Right renal pelvis (tissue), 4 donors: ENCODE measurements at regions not wholly inside any gene's neighbourhood (a gene's known extent, or its start where the extent isn't known, plus 50 kb on each side); places are given as distances from the start of the nearest gene placed in this dataset.
"Not testable (repeated sequence)": the region's sequence is repeated elsewhere in the genome, so short reads cannot be mapped to it uniquely, and the experiment has no call there.

Source experiments
- DNase-seq, 4 donors: peaks; one replicate each; pipeline ENCODE4 v3.0.0-alpha.2; 2013; ENCODE audit warnings: low read depth in 4 of 4, low spot score in 3 of 4, missing footprints in 1 of 4

GRCh38 chr15:62403164-62403809 lies 238.2 kb upstream of the C2CD4B start:
- no peak for DNase-seq

GRCh38 chr15:62404194-62404985 lies 239.3 kb upstream of the C2CD4B start:
- DNase-seq: no peak

GRCh38 chr15:62406305-62406891 lies 241.3 kb upstream of the C2CD4B start:
- no peak for DNase-seq

- DNase-seq: no peak
Measured at GRCh38 chr15:62407216-62407615, 242.1 kb upstream of the C2CD4B start.

- DNase-seq: no peak
Measured at GRCh38 chr15:62407962-62408361, 242.9 kb upstream of the C2CD4B start.

- DNase-seq: no peak
Measured at GRCh38 chr15:62409466-62409865, 244.4 kb upstream of the C2CD4B start.

- no peak for DNase-seq
Measured at GRCh38 chr15:62412686-62413085, 247.6 kb upstream of the C2CD4B start.

GRCh38 chr15:62413153-62413552 lies 248.1 kb upstream of the C2CD4B start:
- no peak for DNase-seq

GRCh38 chr15:62413786-62414185 lies 248.7 kb upstream of the C2CD4B start:
- no peak for DNase-seq

GRCh38 chr15:62415498-62415897 lies 250.4 kb upstream of the C2CD4B start:
- no peak for DNase-seq

- no peak for DNase-seq
Measured at GRCh38 chr15:62416526-62416925, 251.4 kb upstream of the C2CD4B start.

- no peak for DNase-seq
Measured at GRCh38 chr15:62417439-62417838, 252.4 kb upstream of the C2CD4B start.

- DNase-seq: not testable (repeated sequence)
Measured at GRCh38 chr15:62418496-62418895, 253.4 kb upstream of the C2CD4B start.

- no peak for DNase-seq
Measured at GRCh38 chr15:62419192-62419591, 254.1 kb upstream of the C2CD4B start.

GRCh38 chr15:62420371-62420770 lies 255.3 kb upstream of the C2CD4B start:
- not testable (repeated sequence) for DNase-seq

GRCh38 chr15:62421289-62421688 lies 256.2 kb upstream of the C2CD4B start:
- DNase-seq: no peak

GRCh38 chr15:62426387-62426956 lies 261.4 kb upstream of the C2CD4B start:
- DNase-seq: no peak

- no peak for DNase-seq
Measured at GRCh38 chr15:62428259-62428658, 263.2 kb upstream of the C2CD4B start.

- no peak for DNase-seq
Measured at GRCh38 chr15:62428851-62429598, 263.9 kb upstream of the C2CD4B start.

- DNase-seq: no peak
Measured at GRCh38 chr15:62430056-62430455, 265.0 kb upstream of the C2CD4B start.

GRCh38 chr15:62430552-62430951 lies 265.5 kb upstream of the C2CD4B start:
- no peak for DNase-seq
